ENCODE measurements at regions not wholly inside any gene's neighbourhood (a gene's known extent, or its start where the extent isn't known, plus 50 kb on each side); places are given as distances from the start of the nearest gene placed in this dataset.

GRCh38 chr2:239561446-239562001 is 160.7 kb upstream of the HDAC4 start:
- Histone ChIP-seq H3K36me3 (ENCODE audit: control insufficient read depth, insufficient read depth, low read length) (no peaks in the 10 kb centered on the region), H3K27me3 (ENCODE audit: control insufficient read depth, insufficient read depth, low read length) (peaks cover 64% of the 10 kb centered on the region), H3K4me3 (ENCODE audit: low read length) (no peak overlapping the region), H3K9me3 (ENCODE audit: control insufficient read depth, low read length) (no peaks in the 10 kb centered on the region), H3K4me1 (ENCODE audit: control insufficient read depth, insufficient read depth, low read length) (no peaks in the 10 kb centered on the region), H3K9ac (ENCODE audit: low read length) (no peak overlapping the region)

DNA sequence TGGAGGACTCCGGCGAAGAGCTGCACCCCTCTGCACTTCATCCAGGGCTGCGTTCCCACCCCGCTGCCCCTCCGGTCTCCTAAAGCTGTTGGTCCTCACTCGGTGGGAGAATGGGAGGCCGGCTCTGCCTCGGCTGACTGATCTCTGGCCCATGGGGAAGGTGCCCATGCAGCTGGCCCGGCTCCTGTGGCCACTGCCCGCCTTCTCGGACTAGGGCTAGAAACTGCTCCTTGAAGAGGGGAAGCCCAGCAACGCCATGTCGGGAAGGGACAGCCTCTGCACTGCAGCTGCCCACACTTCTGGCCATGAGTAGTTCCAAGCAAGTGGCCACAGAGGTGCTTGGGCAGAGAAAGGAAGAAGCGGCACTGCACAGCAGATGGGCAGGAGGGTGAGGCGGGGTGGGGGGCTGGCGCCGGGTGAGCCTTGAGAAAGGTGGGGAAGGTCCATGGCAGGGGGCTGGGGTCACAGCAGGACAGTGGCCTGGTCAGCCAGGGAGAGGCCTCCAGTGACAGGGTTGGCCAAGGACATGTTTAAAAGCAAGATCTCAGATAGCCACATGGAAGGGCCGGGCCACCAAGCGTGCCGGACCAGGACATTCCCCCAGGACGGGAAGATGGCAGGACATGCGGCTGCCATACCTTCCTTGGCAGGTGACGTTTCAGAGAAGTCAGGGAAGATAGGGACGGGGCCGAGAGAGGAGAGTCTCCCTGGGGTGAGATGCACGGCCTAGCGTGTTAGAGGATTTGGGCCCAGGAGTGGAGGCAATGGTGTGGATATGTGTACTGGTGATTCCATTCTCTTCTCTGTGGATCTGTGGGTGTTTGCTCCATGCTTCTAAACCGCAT is 158.8 kb upstream of the HDAC4 start:
- Histone ChIP-seq H3K27me3 (ENCODE audit: control insufficient read depth, insufficient read depth, low read length) (peaks cover 63% of the 10 kb centered on the region), H3K36me3 (ENCODE audit: control insufficient read depth, insufficient read depth, low read length) (no peaks in the 10 kb centered on the region), H3K9ac (ENCODE audit: low read length) (no peak overlapping the region), H3K4me1 (ENCODE audit: control insufficient read depth, insufficient read depth, low read length) (no peaks in the 10 kb centered on the region), H3K4me3 (ENCODE audit: low read length) (no peak overlapping the region), H3K9me3 (ENCODE audit: control insufficient read depth, low read length) (no peaks in the 10 kb centered on the region)

DNA sequence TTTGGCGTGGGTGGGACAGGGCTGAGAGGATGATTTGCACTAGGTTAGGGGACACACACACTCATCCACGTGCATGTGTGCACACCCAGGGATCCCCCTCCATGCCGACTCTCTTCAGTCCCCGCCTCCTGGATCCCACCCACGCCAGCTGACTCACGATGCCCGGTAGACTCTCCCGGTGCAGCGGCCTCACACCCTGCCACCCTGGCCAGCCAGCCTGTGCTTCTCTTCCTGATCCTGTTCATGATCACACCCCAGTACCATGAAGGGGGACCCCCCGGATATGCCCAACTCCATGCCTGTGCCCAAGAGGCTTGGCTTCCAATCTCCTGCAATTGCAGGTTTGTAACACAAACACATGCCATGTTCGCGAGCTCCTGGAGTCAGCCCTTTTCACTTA is 157.8 kb upstream of the HDAC4 start:
- Histone ChIP-seq H3K9ac (ENCODE audit: low read length) (no peak overlapping the region), H3K27me3 (ENCODE audit: control insufficient read depth, insufficient read depth, low read length) (peaks cover 58% of the 10 kb centered on the region), H3K36me3 (ENCODE audit: control insufficient read depth, insufficient read depth, low read length) (no peaks in the 10 kb centered on the region)

DNA sequence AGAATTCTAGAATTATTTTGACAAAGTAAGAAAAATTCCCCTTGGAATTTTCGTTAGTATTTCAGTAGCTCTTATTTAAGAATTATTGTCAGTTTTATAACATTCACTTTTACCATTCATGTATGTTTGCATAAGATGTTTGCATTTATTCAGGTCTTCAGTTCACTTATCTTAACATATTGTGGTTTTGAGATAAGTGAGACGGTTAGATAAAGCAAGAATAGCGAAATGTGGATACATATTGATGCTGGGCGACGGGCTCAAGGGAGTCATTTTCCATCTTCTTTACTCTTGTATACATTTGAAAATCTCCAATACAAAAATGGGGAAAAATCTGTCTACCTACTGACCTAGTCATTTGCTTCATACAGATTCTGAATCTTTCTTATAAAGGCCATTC is 156.7 kb upstream of the HDAC4 start:
- H3K4me3 ChIP-seq (ENCODE audit: low read length) = no peak overlapping the region
- H3K4me1 ChIP-seq (ENCODE audit: control insufficient read depth, insufficient read depth, low read length) = no peaks in the 10 kb centered on the region
- H3K9me3 ChIP-seq (ENCODE audit: control insufficient read depth, low read length) = no peaks in the 10 kb centered on the region
- H3K9ac ChIP-seq (ENCODE audit: low read length) = no peak overlapping the region
- no peaks in the 10 kb centered on the region for H3K36me3 ChIP-seq (ENCODE audit: control insufficient read depth, insufficient read depth, low read length)
- peaks cover 49% of the 10 kb centered on the region for H3K27me3 ChIP-seq (ENCODE audit: control insufficient read depth, insufficient read depth, low read length)

More for the DNA sequence above, 157.8 kb upstream of the HDAC4 start:
- no peaks in the 10 kb centered on the region for H3K9me3 ChIP-seq (ENCODE audit: control insufficient read depth, low read length)
- no peak overlapping the region for H3K4me3 ChIP-seq (ENCODE audit: low read length)
- H3K4me1 ChIP-seq (ENCODE audit: control insufficient read depth, insufficient read depth, low read length) = no peaks in the 10 kb centered on the region

- H3K36me3 ChIP-seq (ENCODE audit: control insufficient read depth, insufficient read depth, low read length) = no peaks in the 10 kb centered on the region
- no peaks in the 10 kb centered on the region for H3K4me1 ChIP-seq (ENCODE audit: control insufficient read depth, insufficient read depth, low read length)
- H3K9ac ChIP-seq (ENCODE audit: low read length) = no peak overlapping the region
- H3K9me3 ChIP-seq (ENCODE audit: control insufficient read depth, low read length) = no peaks in the 10 kb centered on the region
- H3K4me3 ChIP-seq (ENCODE audit: low read length) = no peak overlapping the region
- H3K27me3 ChIP-seq (ENCODE audit: control insufficient read depth, insufficient read depth, low read length) = peaks cover 51% of the 10 kb centered on the region
Measured at GRCh38 chr2:239555571-239555905, 154.7 kb upstream of the HDAC4 start.

DNA sequence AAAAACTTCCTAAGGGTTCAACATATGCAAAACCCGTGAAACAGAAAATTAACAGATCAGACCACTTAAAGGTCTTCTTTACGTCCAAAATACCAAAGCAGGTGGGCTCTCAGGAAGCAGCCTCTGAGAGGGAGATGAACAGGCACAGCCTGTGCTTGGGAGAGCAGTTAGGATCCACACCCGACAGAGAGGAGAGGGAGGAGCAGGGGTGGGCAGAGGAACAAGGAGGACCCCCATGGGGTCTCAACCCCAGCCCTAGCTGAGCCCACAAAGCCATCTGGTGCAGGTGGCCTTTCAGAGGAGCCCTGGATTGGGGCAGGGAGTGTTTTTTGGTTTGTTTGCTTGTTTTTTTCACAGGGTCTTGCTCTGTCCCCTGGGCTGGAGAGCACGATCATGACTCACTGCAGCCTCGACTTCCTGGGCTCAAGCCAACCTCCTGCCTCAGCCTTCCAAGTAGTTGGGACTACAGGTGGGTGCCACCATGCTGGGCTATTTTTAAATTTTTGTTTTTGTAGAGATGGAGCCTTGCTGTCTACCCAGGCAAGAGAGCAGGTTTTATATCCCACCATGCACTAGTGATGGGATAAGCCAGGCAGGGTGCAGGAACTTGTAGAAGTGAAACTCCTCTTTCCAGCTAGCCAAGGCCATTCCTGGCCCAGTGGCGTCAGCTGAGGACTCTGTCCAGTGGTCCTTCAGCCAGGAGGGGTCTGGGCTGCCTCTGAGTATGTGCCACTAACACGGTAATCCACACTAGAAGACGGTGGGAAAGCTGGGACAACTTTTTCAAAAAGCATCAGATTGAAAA is 154.1 kb upstream of the HDAC4 start:
- Histone ChIP-seq H3K4me1 (ENCODE audit: control insufficient read depth, insufficient read depth, low read length) (no peaks in the 10 kb centered on the region), H3K4me3 (ENCODE audit: low read length) (no peak overlapping the region), H3K27me3 (ENCODE audit: control insufficient read depth, insufficient read depth, low read length) (peaks cover 50% of the 10 kb centered on the region), H3K36me3 (ENCODE audit: control insufficient read depth, insufficient read depth, low read length) (no peaks in the 10 kb centered on the region), H3K9ac (ENCODE audit: low read length) (no peak overlapping the region), H3K9me3 (ENCODE audit: control insufficient read depth, low read length) (no peaks in the 10 kb centered on the region)

GRCh38 chr2:239553376-239554000 is 152.7 kb upstream of the HDAC4 start:
- Histone ChIP-seq H3K27me3 (ENCODE audit: control insufficient read depth, insufficient read depth, low read length) (peaks cover 47% of the 10 kb centered on the region), H3K9me3 (ENCODE audit: control insufficient read depth, low read length) (no peaks in the 10 kb centered on the region), H3K36me3 (ENCODE audit: control insufficient read depth, insufficient read depth, low read length) (no peaks in the 10 kb centered on the region), H3K9ac (ENCODE audit: low read length) (no peak overlapping the region), H3K4me1 (ENCODE audit: control insufficient read depth, insufficient read depth, low read length) (no peaks in the 10 kb centered on the region), H3K4me3 (ENCODE audit: low read length) (no peak overlapping the region)

DNA sequence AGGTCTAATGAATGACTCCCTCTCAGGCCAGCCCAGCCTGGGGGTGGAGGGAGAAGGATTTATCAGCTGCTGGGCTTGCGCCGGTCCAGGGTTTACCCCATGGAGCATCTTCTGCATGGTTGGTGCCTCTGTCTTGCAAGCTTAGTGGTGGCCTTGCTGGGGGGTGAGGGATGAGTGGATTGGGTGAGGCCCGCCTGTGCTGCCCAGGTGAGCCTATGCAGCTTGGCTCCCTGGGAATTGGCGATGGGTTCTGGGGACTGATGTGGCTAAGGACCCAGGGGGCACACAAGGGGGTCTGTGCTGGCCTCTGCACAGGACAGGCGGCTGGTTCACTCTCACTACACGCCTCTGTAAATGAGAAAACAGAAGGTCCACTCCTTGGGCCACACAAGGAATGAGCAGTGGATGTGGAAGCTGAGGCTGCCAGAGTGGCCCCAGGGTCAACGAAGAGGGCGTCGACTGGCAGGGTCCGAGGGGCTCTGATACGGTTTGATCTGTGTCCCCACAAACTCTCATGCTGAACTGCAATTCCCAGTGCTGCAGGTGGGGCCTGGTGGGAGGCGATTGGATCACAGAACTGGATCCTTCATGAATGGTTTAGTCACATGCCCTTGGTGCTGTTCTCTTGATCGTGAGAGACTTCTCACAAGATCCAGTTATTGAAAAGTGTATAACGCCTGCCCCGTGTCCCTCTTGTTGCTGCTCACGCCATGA is 151.6 kb upstream of the HDAC4 start:
- H3K4me1 ChIP-seq (ENCODE audit: control insufficient read depth, insufficient read depth, low read length) = no peaks in the 10 kb centered on the region
- no peak overlapping the region for H3K4me3 ChIP-seq (ENCODE audit: low read length)
- no peak overlapping the region for H3K9ac ChIP-seq (ENCODE audit: low read length)
- peaks cover 50% of the 10 kb centered on the region for H3K27me3 ChIP-seq (ENCODE audit: control insufficient read depth, insufficient read depth, low read length)
- no peaks in the 10 kb centered on the region for H3K36me3 ChIP-seq (ENCODE audit: control insufficient read depth, insufficient read depth, low read length)
- H3K9me3 ChIP-seq (ENCODE audit: control insufficient read depth, low read length) = no peaks in the 10 kb centered on the region

GRCh38 chr2:239551206-239551605 is 150.4 kb upstream of the HDAC4 start:
- Histone ChIP-seq H3K36me3 (ENCODE audit: control insufficient read depth, insufficient read depth, low read length) (no peaks in the 10 kb centered on the region), H3K4me3 (ENCODE audit: low read length) (no peak overlapping the region), H3K27me3 (ENCODE audit: control insufficient read depth, insufficient read depth, low read length) (peaks cover 57% of the 10 kb centered on the region), H3K9ac (ENCODE audit: low read length) (no peak overlapping the region), H3K9me3 (ENCODE audit: control insufficient read depth, low read length) (no peaks in the 10 kb centered on the region), H3K4me1 (ENCODE audit: control insufficient read depth, insufficient read depth, low read length) (no peaks in the 10 kb centered on the region)

DNA sequence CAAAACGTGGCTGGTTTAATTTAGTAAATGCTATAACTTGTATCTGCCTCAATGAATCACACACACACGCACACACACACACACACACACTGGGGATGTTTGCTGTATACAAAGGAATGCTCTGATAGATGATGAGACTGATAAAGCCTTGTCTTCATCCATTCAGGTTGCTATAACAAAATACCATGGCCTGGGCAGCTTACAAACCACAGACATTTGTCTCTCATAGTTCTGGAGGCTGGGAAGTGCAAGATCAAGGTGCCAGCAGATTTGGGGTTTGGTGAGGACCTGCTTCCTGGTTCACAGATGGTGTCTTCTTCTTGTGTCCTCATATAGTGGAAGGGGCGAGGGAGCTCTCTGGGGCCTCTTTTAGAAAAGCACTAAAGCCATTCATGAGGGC is 149.5 kb upstream of the HDAC4 start:
- Histone ChIP-seq H3K9me3 (ENCODE audit: control insufficient read depth, low read length) (no peaks in the 10 kb centered on the region), H3K4me1 (ENCODE audit: control insufficient read depth, insufficient read depth, low read length) (no peaks in the 10 kb centered on the region), H3K4me3 (ENCODE audit: low read length) (no peak overlapping the region), H3K9ac (ENCODE audit: low read length) (no peak overlapping the region), H3K27me3 (ENCODE audit: control insufficient read depth, insufficient read depth, low read length) (peaks cover 55% of the 10 kb centered on the region), H3K36me3 (ENCODE audit: control insufficient read depth, insufficient read depth, low read length) (no peaks in the 10 kb centered on the region)

- Histone ChIP-seq H3K27me3 (ENCODE audit: control insufficient read depth, insufficient read depth, low read length) (peaks cover 52% of the 10 kb centered on the region), H3K9me3 (ENCODE audit: control insufficient read depth, low read length) (no peaks in the 10 kb centered on the region), H3K4me1 (ENCODE audit: control insufficient read depth, insufficient read depth, low read length) (no peaks in the 10 kb centered on the region), H3K9ac (ENCODE audit: low read length) (no peak overlapping the region), H3K4me3 (ENCODE audit: low read length) (no peak overlapping the region), H3K36me3 (ENCODE audit: control insufficient read depth, insufficient read depth, low read length) (no peaks in the 10 kb centered on the region)
Measured at GRCh38 chr2:239549711-239550255, 149.0 kb upstream of the HDAC4 start.
